Effector memory CD8-positive, alpha-beta T cell (primary cell): ENCODE measurements at regions not wholly inside any gene's neighbourhood (a gene's known extent, or its start where the extent isn't known, plus 50 kb on each side); places are given as distances from the start of the nearest gene placed in this dataset.
"Not testable (repeated sequence)": the region's sequence is repeated elsewhere in the genome, so short reads cannot be mapped to it uniquely, and the experiment has no call there.

Source experiments
- ATAC-seq: fragments of 150-1000 bp; cut with Tn5 transposase; replicated peaks from 2 replicates; pipeline ENCODE4 v1.10.0; 2021; ENCODE audit warnings: mild to moderate bottlenecking, moderate library complexity
- DNase-seq, 3 experiments: peaks; one replicate each; pipeline ENCODE4 v3.0.0; 2021
- H3K27ac Mint-ChIP-seq, 2 donors: one replicate each; pipeline ENCODE4 v1.8.0; 2022; ENCODE audit warnings: mild to moderate bottlenecking in 2 of 2, mixed read lengths in 2 of 2, moderate library complexity in 2 of 2
- H3K27me3 Mint-ChIP-seq, 2 donors: one replicate each; pipeline ENCODE4 v1.8.0; 2022; ENCODE audit warnings: mixed read lengths in 2 of 2
- H3K36me3 Mint-ChIP-seq: one replicate; pipeline ENCODE4 v1.8.0; 2022; ENCODE audit warnings: mild to moderate bottlenecking, moderate library complexity, mixed read lengths; ENCODE audit not compliant: insufficient read depth
- H3K4me1 Mint-ChIP-seq, 2 donors: one replicate each; pipeline ENCODE4 v1.8.0; 2022; ENCODE audit warnings: low read depth in 2 of 2, mixed read lengths in 2 of 2
- H3K4me3 Mint-ChIP-seq, 2 donors: one replicate each; pipeline ENCODE4 v1.8.0; 2022; ENCODE audit warnings: mild to moderate bottlenecking in 2 of 2, mixed read lengths in 2 of 2, moderate library complexity in 2 of 2
- H3K9me3 Mint-ChIP-seq, 2 donors: one replicate each; pipeline ENCODE4 v1.8.0; 2022; ENCODE audit warnings: mixed read lengths in 2 of 2

GRCh38 chr2:71990122-71990521 is 157.5 kb downstream of the CYP26B1 start:
- Mint-ChIP-seq H3K4me1 (no peaks in the 10 kb centered on the region), H3K27me3 (peaks cover 0 to 9% of the 10 kb centered on the region in 2 donors), H3K27ac (no peak overlapping the region), H3K36me3 (no peaks in the 10 kb centered on the region), H3K4me3 (no peak overlapping the region), H3K9me3 (peaks cover 0 to 2% of the 10 kb centered on the region in 2 donors)
- no peak for ATAC-seq
- no peak for DNase-seq

- no peaks in the 10 kb centered on the region for H3K4me1 Mint-ChIP-seq
- H3K4me3 Mint-ChIP-seq, result no peak overlapping the region
- ATAC-seq (no peak), DNase-seq (no peak)
- no peak overlapping the region for H3K27ac Mint-ChIP-seq
- H3K27me3 Mint-ChIP-seq, result peaks cover 0 to 9% of the 10 kb centered on the region in 2 donors
- H3K9me3 Mint-ChIP-seq, result peaks cover 0 to 2% of the 10 kb centered on the region in 2 donors
- no peaks in the 10 kb centered on the region for H3K36me3 Mint-ChIP-seq
These were observed 158.0 kb downstream of the CYP26B1 start for GRCh38 chr2:71989671-71990070.

- Mint-ChIP-seq H3K4me3 (no peak overlapping the region), H3K27me3 (peaks cover 0 to 9% of the 10 kb centered on the region in 2 donors), H3K4me1 (no peaks in the 10 kb centered on the region), H3K36me3 (no peaks in the 10 kb centered on the region), H3K9me3 (peaks cover 0 to 2% of the 10 kb centered on the region in 2 donors), H3K27ac (no peak overlapping the region)
- DNase-seq (no peak), ATAC-seq (no peak)
These were observed 159.5 kb downstream of the CYP26B1 start for GRCh38 chr2:71988170-71988569.

GRCh38 chr2:71976685-71977084 is 171.0 kb downstream of the CYP26B1 start:
- no peak for DNase-seq
- Mint-ChIP-seq H3K9me3 (no peaks in the 10 kb centered on the region), H3K27me3 (peaks cover 9 to 29% of the 10 kb centered on the region in 2 donors), H3K4me3 (no peak overlapping the region), H3K36me3 (no peaks in the 10 kb centered on the region), H3K4me1 (no peaks in the 10 kb centered on the region), H3K27ac (no peak overlapping the region)
- ATAC-seq, result no peak

- DNase-seq, result no peak
These were observed 172.8 kb downstream of the CYP26B1 start for GRCh38 chr2:71974846-71975245.

GRCh38 chr2:71971493-71971892 is 176.2 kb downstream of the CYP26B1 start:
- Mint-ChIP-seq H3K9me3 (no peaks in the 10 kb centered on the region), H3K27ac (no peak overlapping the region)
- no peak for ATAC-seq

More at GRCh38 chr2:71974846-71975245, 172.8 kb downstream of the CYP26B1 start:
- Mint-ChIP-seq H3K9me3 (no peaks in the 10 kb centered on the region), H3K4me3 (no peak overlapping the region), H3K27ac (no peak overlapping the region), H3K36me3 (no peaks in the 10 kb centered on the region), H3K4me1 (no peaks in the 10 kb centered on the region), H3K27me3 (peaks cover under 1 to 20% of the 10 kb centered on the region in 2 donors)
- no peak for ATAC-seq

GRCh38 chr2:71965530-71965929 is 182.1 kb downstream of the CYP26B1 start:
- H3K36me3 Mint-ChIP-seq, result no peaks in the 10 kb centered on the region
- DNase-seq, result no peak
- no peak overlapping the region for H3K4me3 Mint-ChIP-seq
- no peaks in the 10 kb centered on the region for H3K4me1 Mint-ChIP-seq
- no peak overlapping the region for H3K27ac Mint-ChIP-seq
- peaks cover 0 to 16% of the 10 kb centered on the region in 2 donors for H3K27me3 Mint-ChIP-seq
- no peak for ATAC-seq
- no peaks in the 10 kb centered on the region for H3K9me3 Mint-ChIP-seq

More at GRCh38 chr2:71971493-71971892, 176.2 kb downstream of the CYP26B1 start:
- Mint-ChIP-seq H3K4me1 (no peaks in the 10 kb centered on the region), H3K36me3 (no peaks in the 10 kb centered on the region), H3K4me3 (no peak overlapping the region), H3K27me3 (peaks cover 13 to 14% of the 10 kb centered on the region in 2 donors)
- DNase-seq, result no peak

- H3K27me3 Mint-ChIP-seq, result peaks cover 0 to 16% of the 10 kb centered on the region in 2 donors
- no peak overlapping the region for H3K27ac Mint-ChIP-seq
- no peak overlapping the region for H3K4me3 Mint-ChIP-seq
- ATAC-seq (no peak), DNase-seq (no peak)
- H3K9me3 Mint-ChIP-seq, result no peaks in the 10 kb centered on the region
- no peaks in the 10 kb centered on the region for H3K36me3 Mint-ChIP-seq
- no peaks in the 10 kb centered on the region for H3K4me1 Mint-ChIP-seq
These were observed 184.6 kb downstream of the CYP26B1 start for GRCh38 chr2:71962911-71963694.

- Mint-ChIP-seq H3K9me3 (no peaks in the 10 kb centered on the region), H3K36me3 (no peaks in the 10 kb centered on the region), H3K27ac (no peak overlapping the region), H3K27me3 (peaks cover 0 to 9% of the 10 kb centered on the region in 2 donors), H3K4me1 (no peaks in the 10 kb centered on the region), H3K4me3 (no peak overlapping the region)
- DNase-seq (no peak), ATAC-seq (no peak)
These were observed 185.3 kb downstream of the CYP26B1 start for GRCh38 chr2:71962350-71962749.

- H3K4me3 Mint-ChIP-seq, result no peak overlapping the region
- no peaks in the 10 kb centered on the region for H3K4me1 Mint-ChIP-seq
- H3K9me3 Mint-ChIP-seq, result peaks cover 0 to 4% of the 10 kb centered on the region in 2 donors
- no peaks in the 10 kb centered on the region for H3K36me3 Mint-ChIP-seq
- no peak for ATAC-seq
- no peak for DNase-seq
- H3K27ac Mint-ChIP-seq, result no peak overlapping the region
- H3K27me3 Mint-ChIP-seq, result peaks cover 0 to 2% of the 10 kb centered on the region in 2 donors
These were observed 186.2 kb downstream of the CYP26B1 start for GRCh38 chr2:71961289-71962027.

GRCh38 chr2:71959494-71959893 is 188.2 kb downstream of the CYP26B1 start:
- Mint-ChIP-seq H3K27ac (no peak overlapping the region), H3K4me3 (no peak overlapping the region), H3K27me3 (peaks cover 0 to 5% of the 10 kb centered on the region in 2 donors), H3K9me3 (peaks cover 0 to 4% of the 10 kb centered on the region in 2 donors), H3K36me3 (no peaks in the 10 kb centered on the region), H3K4me1 (no peaks in the 10 kb centered on the region)
- DNase-seq (no peak), ATAC-seq (no peak)

- H3K36me3 Mint-ChIP-seq, H3K4me3 Mint-ChIP-seq, ATAC-seq, H3K9me3 Mint-ChIP-seq, H3K4me1 Mint-ChIP-seq, H3K27ac Mint-ChIP-seq, DNase-seq: not testable (repeated sequence)
- peaks cover 0 to 15% of the 10 kb centered on the region in 2 donors for H3K27me3 Mint-ChIP-seq
These were observed 189.2 kb downstream of the CYP26B1 start for GRCh38 chr2:71958426-71958825.

- Mint-ChIP-seq H3K27ac (no peak overlapping the region), H3K27me3 (peaks cover 13 to 30% of the 10 kb centered on the region in 2 donors), H3K4me3 (no peak overlapping the region), H3K36me3 (no peaks in the 10 kb centered on the region), H3K9me3 (peaks cover 0 to 4% of the 10 kb centered on the region in 2 donors), H3K4me1 (no peaks in the 10 kb centered on the region)
- DNase-seq (no peak), ATAC-seq (no peak)
These were observed 195.0 kb downstream of the CYP26B1 start for GRCh38 chr2:71952572-71953188.
